ENCODE measurements at regions not wholly inside any gene's neighbourhood (a gene's known extent, or its start where the extent isn't known, plus 50 kb on each side); places are given as distances from the start of the nearest gene placed in this dataset.

DNA sequence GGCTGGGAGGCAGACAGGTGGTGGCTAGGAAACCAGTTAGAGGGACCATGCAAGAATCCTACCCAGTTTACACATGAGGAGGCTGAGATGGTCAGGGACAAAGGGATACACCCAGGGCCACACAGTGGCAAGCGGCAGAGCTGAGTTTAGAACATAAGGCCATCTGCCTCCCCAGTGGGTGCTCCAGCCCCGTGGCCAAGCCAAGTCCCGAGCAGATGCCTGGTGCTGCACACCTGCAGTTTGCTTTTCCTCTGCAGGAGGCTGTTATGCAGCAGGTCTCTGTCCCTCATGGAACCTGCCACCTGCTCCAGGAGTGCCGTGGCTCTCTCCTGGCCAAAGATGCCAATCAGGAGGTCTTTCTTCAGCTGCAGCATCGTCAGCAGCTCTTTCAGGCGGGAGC, 70.8 kb downstream of the SYNE3 start:
- 92 to 96% methylated on average over 6 of the region's 6 CpGs for WGBS, 2 donors
- DNase-seq (ENCODE audit: low spot score in 2 of 2) = no peak
- no peak overlapping the region for H3K4me3 ChIP-seq (ENCODE audit: low read depth, poor library complexity, severe bottlenecking)
- no peak for TF ChIP-seq POLR2A (IDR thresholded peaks at IDR 0.05)
- TF ChIP-seq, protein P1, sequence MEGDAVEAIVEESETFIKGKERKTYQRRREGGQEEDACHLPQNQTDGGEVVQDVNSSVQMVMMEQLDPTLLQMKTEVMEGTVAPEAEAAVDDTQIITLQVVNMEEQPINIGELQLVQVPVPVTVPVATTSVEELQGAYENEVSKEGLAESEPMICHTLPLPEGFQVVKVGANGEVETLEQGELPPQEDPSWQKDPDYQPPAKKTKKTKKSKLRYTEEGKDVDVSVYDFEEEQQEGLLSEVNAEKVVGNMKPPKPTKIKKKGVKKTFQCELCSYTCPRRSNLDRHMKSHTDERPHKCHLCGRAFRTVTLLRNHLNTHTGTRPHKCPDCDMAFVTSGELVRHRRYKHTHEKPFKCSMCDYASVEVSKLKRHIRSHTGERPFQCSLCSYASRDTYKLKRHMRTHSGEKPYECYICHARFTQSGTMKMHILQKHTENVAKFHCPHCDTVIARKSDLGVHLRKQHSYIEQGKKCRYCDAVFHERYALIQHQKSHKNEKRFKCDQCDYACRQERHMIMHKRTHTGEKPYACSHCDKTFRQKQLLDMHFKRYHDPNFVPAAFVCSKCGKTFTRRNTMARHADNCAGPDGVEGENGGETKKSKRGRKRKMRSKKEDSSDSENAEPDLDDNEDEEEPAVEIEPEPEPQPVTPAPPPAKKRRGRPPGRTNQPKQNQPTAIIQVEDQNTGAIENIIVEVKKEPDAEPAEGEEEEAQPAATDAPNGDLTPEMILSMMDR (IDR thresholded peaks at IDR 0.05) = no peak
- intact Hi-C loops (cut with DNase I; ENCODE audit: low total_unique reads) = no loop called here

DNA sequence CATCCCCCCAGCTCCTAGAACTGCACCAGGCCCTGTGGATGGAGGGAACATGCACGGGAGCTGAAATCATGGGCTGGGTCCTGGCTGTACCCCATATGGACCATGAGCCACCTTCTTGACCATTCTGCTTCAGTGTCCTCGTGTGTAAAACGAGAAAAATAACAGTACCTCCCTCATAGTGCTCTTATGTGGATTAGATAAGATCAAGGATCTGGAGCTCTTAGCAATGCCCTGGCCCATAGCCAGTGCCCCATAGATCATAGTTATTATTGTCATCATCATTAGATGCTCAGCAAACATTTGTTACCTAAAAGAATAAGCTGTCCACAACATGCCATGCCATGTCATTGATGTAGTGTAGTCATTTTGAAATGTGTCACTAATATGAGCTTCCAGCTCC, 71.3 kb downstream of the SYNE3 start:
- WGBS, 2 donors = 49% methylated on average over 3 of the region's 3 CpGs
- intact Hi-C loops (cut with DNase I; ENCODE audit: low total_unique reads) = no loop called here

DNA sequence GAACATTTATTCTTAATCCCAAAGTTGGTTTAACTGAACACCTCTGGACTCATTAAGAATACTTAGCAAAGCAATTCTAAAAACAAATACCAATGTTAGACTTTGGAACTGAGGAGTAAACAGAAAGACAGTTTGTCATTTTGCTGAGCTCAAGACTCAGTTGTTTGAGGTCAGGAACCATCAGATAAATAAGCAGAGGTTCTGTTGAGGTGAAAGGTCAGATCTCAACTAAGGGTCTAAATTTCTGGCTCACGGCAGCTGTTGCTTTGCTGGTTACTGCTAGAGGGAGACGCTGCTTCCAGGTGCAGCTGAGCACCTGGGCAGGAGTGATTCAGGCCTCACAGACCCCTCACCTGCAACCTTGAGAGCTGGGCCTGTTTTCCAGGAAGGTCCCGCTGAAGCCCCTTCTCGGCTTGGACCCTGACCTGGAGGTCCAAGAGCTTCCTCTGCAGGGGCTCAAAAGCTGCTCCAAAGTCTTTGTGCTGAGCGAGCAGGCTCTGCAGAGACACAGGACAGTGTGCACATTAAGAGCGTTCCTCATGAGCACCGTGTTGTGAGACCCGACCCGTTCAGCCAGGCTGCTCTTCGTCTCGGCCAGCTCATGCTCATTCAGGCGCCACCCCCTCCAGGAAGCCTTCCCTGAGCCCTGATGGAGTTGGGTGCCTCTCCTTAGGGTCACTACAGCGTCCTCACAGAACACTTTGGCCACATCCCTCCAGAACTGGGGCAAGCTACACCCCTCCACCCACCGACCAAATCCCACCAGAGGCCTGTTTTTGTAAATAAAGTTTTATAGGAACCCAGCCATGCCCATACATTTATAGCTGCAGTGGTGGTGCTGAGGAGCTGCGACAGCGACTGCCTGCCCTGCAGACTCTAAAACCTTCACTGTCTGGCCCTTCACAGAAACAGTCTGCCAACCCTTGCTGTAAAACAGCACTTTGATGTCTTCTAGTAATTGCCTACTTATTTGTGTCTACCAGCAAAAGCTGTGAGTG, 72.0 kb downstream of the SYNE3 start:
- 85 to 95% methylated on average over 14 of the region's 16 CpGs for WGBS, 2 donors
- no peak for DNase-seq (ENCODE audit: low spot score in 2 of 2)
- no peak for TF ChIP-seq POLR2A (IDR thresholded peaks at IDR 0.05)
- TF ChIP-seq, protein P1 (IDR thresholded peaks at IDR 0.05) = no peak
- H3K4me3 ChIP-seq (ENCODE audit: low read depth, poor library complexity, severe bottlenecking) = no peak overlapping the region
- intact Hi-C loops (cut with DNase I; ENCODE audit: low total_unique reads) = loop anchor here (5.0 kb wide), 1 partner anchor 83 kb away; no protein-coding TSS in a partner anchor

More for the DNA sequence above, 71.3 kb downstream of the SYNE3 start:
- no peak overlapping the region for H3K4me3 ChIP-seq (ENCODE audit: low read depth, poor library complexity, severe bottlenecking)
- no peak for DNase-seq (ENCODE audit: low spot score in 2 of 2)
- TF ChIP-seq, protein P1 (IDR thresholded peaks at IDR 0.05) = no peak
- no peak for TF ChIP-seq POLR2A (IDR thresholded peaks at IDR 0.05)

DNA sequence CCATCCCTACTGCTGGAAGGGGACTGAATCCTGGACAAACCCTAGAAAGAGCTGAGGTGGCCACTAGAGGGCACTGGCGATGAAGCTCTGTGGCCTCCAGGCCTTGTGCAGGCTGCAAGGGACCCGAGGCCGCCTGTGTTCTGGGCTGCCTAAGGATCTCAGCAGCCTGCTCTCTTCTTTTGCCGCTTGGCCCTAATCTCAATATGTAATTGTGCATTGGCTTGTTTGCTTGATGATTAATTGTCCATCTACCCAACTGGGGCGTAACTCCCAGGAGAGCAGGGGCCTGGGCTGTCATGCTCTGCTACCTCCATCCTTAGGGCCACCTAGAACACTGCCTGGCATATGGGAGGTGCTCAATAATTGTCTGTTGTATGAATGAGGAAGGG, 73.8 kb downstream of the SYNE3 start:
- no peak overlapping the region for H3K4me3 ChIP-seq (ENCODE audit: low read depth, poor library complexity, severe bottlenecking)
- intact Hi-C loops (cut with DNase I; ENCODE audit: low total_unique reads) = loop anchor here (5.0 kb wide), 1 partner anchor 85 kb away; no protein-coding TSS in a partner anchor
- 16 to 24% methylated on average over 5 of the region's 5 CpGs for WGBS, 2 donors
- DNase-seq (ENCODE audit: low spot score in 2 of 2) = peak; percentile 80 to 94
- TF ChIP-seq POLR2A (IDR thresholded peaks at IDR 0.05) = no peak
- TF ChIP-seq, protein P1 (IDR thresholded peaks at IDR 0.05) = peak in 1 of 3 donors; percentile 83

DNA sequence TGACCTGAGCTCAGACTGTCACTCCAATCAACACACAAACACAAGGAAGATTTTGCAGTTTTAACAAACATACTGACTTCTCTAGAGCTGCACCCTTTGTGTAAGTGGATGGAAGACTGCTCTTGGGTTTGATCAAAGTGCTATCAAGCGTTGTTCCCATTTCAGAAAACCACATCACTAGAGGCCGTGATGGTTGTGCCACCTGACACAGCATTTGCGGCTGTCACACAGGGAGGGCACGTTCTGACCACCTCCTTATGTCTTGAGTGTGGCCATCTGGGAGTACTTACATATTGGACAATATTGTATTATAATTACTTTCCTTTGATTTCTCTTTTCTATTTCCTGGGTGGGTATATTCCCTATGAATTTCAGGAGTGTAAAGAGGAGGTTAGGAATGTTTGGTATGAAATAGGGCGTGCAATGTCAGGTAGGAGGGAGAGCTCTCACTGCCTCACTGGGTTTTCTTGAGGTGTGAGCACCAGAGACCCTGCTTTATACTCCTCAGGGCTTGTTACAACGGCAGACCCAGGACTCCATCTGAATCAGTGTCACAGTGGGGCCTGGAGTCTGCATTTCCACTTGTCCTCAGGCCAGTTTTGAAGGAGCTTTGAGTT, 74.3 kb downstream of the SYNE3 start:
- WGBS, 2 donors = 63 to 66% methylated on average over 6 of the region's 6 CpGs
- H3K4me3 ChIP-seq (ENCODE audit: low read depth, poor library complexity, severe bottlenecking) = no peak overlapping the region
- TF ChIP-seq POLR2A (IDR thresholded peaks at IDR 0.05) = no peak
- TF ChIP-seq, protein P1 (IDR thresholded peaks at IDR 0.05) = no peak
- intact Hi-C loops (cut with DNase I; ENCODE audit: low total_unique reads) = loop anchor here (5.0 kb wide), 1 partner anchor 85 kb away; no protein-coding TSS in a partner anchor
- no peak for DNase-seq (ENCODE audit: low spot score in 2 of 2)

All from lower leg skin (tissue), 4 donors.